ENCODE measurements at regions not wholly inside any gene's neighbourhood (a gene's known extent, or its start where the extent isn't known, plus 50 kb on each side); places are given as distances from the start of the nearest gene placed in this dataset.
"Not testable (repeated sequence)": the region's sequence is repeated elsewhere in the genome, so short reads cannot be mapped to it uniquely, and the experiment has no call there.

DNA sequence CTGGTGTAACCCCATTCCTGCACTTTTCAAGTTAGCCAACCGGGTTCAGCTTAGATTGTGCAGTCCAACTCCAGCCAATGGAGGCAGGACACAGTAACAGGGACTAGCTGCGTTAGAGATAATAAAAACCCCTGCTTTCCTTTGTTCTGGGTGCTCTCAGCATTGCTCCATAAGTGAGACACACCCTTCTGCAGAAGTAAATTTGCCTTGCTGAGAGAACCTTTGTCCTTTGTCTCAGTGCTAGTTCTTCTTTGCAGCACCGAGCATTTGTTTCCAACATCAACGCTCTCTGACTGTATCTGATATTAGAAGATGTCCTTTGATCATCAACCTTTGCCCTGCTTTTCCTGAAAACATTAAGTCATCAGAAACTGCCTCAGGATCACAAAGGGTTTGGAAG is 169.5 kb upstream of the OR13F1 start:
- no peak for DNase-seq

- DNase-seq = no peak
These were observed 164.4 kb upstream of the OR13F1 start for GRCh38 chr9:104339692-104340091.

DNA sequence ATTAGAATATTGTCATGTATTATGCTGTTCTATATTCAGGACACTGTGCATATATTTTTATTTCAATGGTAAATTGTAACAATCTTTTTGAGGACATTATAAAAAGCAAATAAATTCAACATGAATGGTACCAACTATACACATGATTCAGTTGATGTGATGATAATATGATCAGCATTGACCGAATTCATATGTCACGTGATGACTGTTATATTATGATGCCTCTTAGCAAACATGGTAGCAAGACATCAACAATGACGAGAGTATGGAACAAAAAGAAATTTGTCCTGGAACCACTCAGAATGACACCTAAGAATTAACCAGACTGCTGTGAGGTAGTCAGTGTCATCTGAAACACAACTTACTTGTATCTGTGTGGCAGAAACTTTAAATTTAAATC is 161.5 kb upstream of the OR13F1 start:
- no peak for DNase-seq

DNA sequence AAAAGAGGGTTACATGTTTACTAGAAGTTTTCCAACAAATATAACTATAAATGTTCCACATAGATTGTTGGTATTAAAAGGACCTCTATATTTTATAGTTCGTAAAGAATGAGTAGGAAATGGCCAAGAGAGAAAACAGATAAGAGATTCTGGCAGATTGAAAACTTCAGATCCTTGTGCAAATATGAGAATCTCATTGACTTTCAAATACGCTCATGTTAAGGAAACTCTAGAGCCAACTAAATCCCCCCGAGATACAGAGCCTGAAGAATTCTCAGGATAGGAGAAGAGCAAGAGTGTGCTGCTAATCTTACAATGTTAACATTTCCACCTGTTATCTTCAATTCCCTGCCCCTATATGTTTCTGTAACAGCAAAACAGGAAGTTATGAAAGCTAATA is 159.0 kb upstream of the OR13F1 start:
- DNase-seq = no peak

DNA sequence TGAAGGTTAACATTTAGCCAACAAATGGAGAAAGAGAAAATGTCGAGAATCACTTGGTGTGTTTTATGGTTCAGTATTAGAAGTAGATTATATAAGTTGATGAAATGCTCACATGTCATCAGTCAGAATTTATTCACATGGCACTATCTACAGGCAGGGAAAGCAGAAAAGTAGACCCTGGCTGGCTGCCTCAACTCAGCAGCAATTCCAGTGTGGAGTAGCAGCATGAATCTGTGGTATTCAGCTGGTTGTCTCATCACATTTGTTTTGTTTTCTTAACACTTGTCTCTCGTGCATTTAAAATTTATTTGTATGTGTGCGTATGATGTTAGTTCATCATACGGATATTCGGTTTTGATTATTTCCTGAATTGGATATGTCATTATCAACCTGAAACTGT is 153.5 kb upstream of the OR13F1 start:
- DNase-seq = no peak

DNA sequence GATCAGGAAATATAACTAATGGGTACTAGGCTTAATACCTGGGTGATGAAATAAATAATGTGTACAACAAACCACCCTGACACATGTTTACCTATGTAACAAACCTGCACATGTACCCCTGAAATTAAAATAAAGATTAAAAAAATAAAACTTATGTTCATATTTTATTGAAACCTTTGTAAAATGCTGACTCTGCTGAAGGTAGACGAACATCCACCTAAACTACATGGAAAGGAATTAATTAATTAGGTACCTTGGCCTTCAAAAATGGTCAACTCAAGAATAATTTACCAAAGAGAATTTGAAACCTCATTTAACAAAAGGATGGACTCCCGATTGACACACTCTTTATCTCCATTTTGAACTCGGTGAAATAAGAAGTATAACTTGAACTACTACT is 152.3 kb upstream of the OR13F1 start:
- no peak for DNase-seq

DNA sequence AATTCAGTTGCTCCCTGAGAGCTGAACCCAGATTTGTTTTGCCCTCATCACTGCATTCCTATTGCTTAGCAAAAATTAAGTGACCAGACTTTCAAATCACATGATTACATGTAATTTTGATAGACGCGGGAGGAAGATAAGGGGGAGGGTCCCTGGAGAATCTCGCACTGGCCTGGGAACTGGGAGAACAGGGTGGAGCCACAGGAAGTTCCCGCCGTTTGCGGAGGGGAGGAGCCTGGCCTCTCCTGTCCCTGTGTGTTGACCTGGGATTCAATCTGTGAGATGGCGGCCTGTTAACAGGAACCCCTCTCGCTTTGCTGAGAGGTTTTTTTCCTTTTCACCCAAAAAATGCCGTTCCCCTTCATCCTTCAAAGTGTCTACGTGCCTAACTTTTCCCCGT is 142.9 kb upstream of the OR13F1 start:
- no peak for DNase-seq

- no peak for DNase-seq
These were observed 141.1 kb upstream of the OR13F1 start for GRCh38 chr9:104362912-104363472.

- DNase-seq = no peak
These were observed 136.6 kb upstream of the OR13F1 start for GRCh38 chr9:104367507-104367906.

GRCh38 chr9:104368318-104368717 is 135.7 kb upstream of the OR13F1 start:
- DNase-seq = not testable (repeated sequence)

- DNase-seq = no peak
These were observed 129.4 kb upstream of the OR13F1 start for GRCh38 chr9:104374711-104375110.

- DNase-seq = no peak
These were observed 118.0 kb upstream of the OR13F1 start for GRCh38 chr9:104386013-104386412.

GRCh38 chr9:104386425-104387069 is 117.5 kb upstream of the OR13F1 start:
- peak in 1 of 5 donors; percentile 4 for DNase-seq

GRCh38 chr9:104388071-104388470 is 116.0 kb upstream of the OR13F1 start:
- no peak for DNase-seq

DNA sequence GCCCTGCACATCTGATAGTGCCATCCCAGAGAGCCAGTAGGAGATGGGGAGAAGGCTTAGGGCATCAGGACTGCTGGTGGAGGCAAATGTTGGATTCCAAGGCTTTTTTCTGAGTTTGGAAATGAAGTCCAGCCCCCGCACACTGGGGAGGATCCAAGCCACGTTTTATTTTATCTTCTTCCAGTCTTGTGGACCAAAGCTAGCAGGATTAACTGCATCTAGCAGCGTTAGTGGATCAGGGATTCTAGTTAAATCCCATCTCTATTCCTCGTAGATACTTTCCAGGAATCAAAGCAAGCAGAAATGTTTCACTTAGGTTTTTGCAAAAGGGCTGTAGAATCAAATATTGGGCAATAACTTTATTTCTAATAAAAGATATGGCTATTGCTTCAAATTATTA is 114.7 kb upstream of the OR13F1 start:
- DNase-seq = no peak

- not testable (repeated sequence) for DNase-seq
These were observed 109.2 kb upstream of the OR13F1 start for GRCh38 chr9:104394901-104395300.

- DNase-seq = no peak
These were observed 91.8 kb upstream of the OR13F1 start for GRCh38 chr9:104412238-104412637.

DNA sequence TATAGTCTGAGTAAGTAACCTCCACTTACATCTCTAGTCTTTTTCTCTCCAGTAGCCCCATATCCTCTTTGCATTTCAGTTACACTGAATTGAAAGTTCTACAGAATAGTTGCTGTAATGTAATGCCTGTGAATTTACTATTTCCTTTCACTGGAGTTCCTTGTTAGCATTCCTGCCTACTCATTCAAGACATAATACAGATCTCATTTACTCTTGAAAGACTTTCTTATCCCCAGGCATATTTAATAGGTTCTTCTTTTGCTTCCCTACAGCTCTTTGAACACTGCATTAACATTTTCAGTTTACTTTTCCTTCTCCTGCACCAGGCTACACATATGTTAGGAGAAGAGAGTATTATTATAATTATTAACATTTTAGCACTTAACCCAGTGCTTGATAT is 87.6 kb upstream of the OR13F1 start:
- no peak for DNase-seq

GRCh38 chr9:104417296-104417695 is 86.8 kb upstream of the OR13F1 start:
- DNase-seq = no peak

DNA sequence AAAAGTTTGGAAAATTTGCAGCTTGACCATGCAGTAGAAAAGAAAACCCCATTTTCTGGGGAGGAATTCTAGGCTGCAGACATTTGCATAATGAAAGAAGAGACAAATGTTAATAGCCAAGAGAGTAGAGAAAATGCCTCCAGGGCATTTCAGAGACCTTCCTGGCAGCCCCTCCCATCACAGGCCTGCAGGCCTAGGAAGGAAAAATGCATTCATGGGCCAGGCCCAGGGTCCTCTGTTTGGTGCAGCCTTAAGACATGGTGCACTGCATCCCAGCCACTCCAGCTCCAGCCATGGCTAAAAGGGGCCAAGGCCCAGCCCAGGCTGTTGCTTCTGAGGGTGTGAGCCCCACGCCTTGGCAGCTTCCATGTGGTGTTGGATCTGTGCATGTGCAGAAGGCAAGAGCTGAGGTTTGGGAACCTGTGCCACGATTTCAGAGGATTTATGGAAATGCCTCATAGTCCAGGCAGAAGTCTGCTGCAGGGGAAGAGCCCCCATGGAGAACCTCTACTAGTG is 75.0 kb upstream of the OR13F1 start:
- no peak for DNase-seq

DNA sequence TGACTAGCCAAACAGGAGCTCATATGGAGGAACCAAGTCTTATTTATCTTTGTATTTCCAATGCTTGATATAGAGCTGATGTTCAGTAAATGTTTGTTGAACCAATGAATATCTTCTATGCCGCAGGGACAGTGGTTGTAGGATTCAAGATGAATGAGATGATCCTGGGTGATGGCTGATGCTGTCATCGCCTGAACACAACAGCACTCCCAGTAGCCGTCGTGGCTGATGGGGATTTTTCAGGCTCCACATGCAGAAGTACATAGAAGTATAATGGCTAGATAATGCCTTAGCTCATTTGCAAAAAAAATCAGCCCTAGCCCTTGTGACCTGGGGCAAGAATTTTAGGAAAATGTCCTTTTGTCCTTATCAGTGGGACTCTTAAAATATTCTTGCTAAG is 69.0 kb upstream of the OR13F1 start:
- no peak for DNase-seq

DNA sequence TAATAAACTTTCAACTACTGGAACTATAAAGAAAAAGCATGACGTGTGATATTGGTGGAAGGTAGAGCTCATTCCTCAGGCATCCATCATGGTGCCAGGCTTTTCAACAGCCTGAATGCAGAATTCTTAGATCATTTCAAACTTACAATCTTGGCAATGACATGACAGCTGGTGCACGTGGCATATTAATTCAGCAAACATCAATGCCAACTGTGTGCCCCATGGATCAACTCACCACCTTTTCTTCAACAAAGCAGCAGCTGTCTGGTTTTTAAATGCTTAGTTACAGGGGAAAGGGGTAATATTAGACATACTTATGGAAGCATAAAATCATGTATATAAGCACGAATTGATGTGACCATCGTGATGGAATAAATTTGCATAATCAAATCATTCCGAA is 56.0 kb upstream of the OR13F1 start:
- DNase-seq = no peak

Data from T-helper 1 cell (primary cell).